Gastrocnemius medialis (tissue), 4 donors: ENCODE measurements at regions not wholly inside any gene's neighbourhood (a gene's known extent, or its start where the extent isn't known, plus 50 kb on each side); places are given as distances from the start of the nearest gene placed in this dataset.

Experiments used
- ATAC-seq, 2 donors: fragments of 150-250 bp; one replicate each; pipeline ENCODE4 v1.9.1; 2016
- DNase-seq, 2 donors: peaks; one replicate each; pipeline ENCODE4 v3.0.0-alpha.2; 2019
- H3K27ac ChIP-seq, 4 donors: fragments of 200-600 bp; sonication (generic); 1 replicate in 1 of 4; 2 replicates in 3 of 4; pipeline ENCODE4 v1.5.1; 2016 to 2018; ENCODE audit warnings: mild to moderate bottlenecking in 2 of 4, moderate library complexity in 1 of 4
- H3K27me3 ChIP-seq, 3 donors: fragments of 200-600 bp; sonication (generic) in 2 of 3; 1 replicate in 1 of 3; 2 replicates in 2 of 3; pipeline versions ENCODE4 v1.5.1 to v1.6.0; 2016 to 2019; ENCODE audit warnings: mild to moderate bottlenecking in 1 of 3, moderate library complexity in 1 of 3
- H3K36me3 ChIP-seq, 2 donors: fragments of 200-600 bp; sonication (generic) in 1 of 2; one replicate each; pipeline ENCODE4 v1.5.1; 2017 to 2018
- H3K4me1 ChIP-seq, 2 donors: fragments of 200-600 bp; sonication (generic) in 1 of 2; one replicate each; pipeline ENCODE4 v1.5.1; 2016 to 2017; ENCODE audit warnings: mild to moderate bottlenecking in 2 of 2
- H3K4me3 ChIP-seq, 4 donors: fragments of 200-600 bp; sonication (generic) in 3 of 4; 1 replicate in 1 of 4; 2 replicates in 3 of 4; pipeline ENCODE4 v1.5.1; 2016 to 2019; ENCODE audit warnings: mild to moderate bottlenecking in 2 of 4
- H3K9me3 ChIP-seq, 3 donors: fragments of 200-600 bp; sonication (generic) in 2 of 3; 1 replicate in 1 of 3; 2 replicates in 2 of 3; pipeline ENCODE4 v1.5.1; 2016 to 2019
- CTCF ChIP-seq, 5 experiments: fragments of 450-650 bp in 3 of 5; fragments of 200-600 bp in 2 of 5; sonication (generic) in 2 of 5; IDR thresholded peaks in 4 of 5; conservative IDR thresholded peaks in 1 of 5; 1 replicate in 4 of 5; 2 replicates in 1 of 5; pipeline ENCODE4 v1.5.1; 2016 to 2019; ENCODE audit warnings: antibody characterized with exemption in 5 of 5, mild to moderate bottlenecking in 3 of 5, moderate library complexity in 3 of 5
- POLR2A ChIP-seq, 2 donors: fragments of 450-650 bp; IDR thresholded peaks; one replicate each; pipeline ENCODE4 v1.6.1; 2017; ENCODE audit warnings: antibody characterized with exemption in 2 of 2, mild to moderate bottlenecking in 2 of 2, moderate library complexity in 2 of 2
- in situ Hi-C, 4 donors: fragments of 200-750 bp; cut with MboI; loops; one replicate each; pipeline versions ENCODE4 v1.15.0 to v1.8.0; 2017; ENCODE audit warnings: low sequenced_read_pairs in 4 of 4
- intact Hi-C: fragments of 100-400 bp; cut with DNase I; formaldehyde crosslinking; loops from one replicate; pipeline ENCODE4 v1.15.1; 2023; ENCODE audit warnings: low total_unique reads

GRCh38 chr3:64909757-64910467 lies 222.1 kb upstream of the ADAMTS9 start:
- H3K4me3 ChIP-seq, result no peak overlapping the region
- intact Hi-C loops (no loop called here), in situ Hi-C loops (no loop called here)
- peaks cover 4 to 19% of the 10 kb centered on the region in 2 donors for H3K4me1 ChIP-seq
- H3K36me3 ChIP-seq, result no peaks in the 10 kb centered on the region
- H3K9me3 ChIP-seq, result no peaks in the 10 kb centered on the region
- peak overlapping the region in 1 of 4 donors; percentile 48 for H3K27ac ChIP-seq
- DNase-seq (no peak), ATAC-seq (no peak)
- TF ChIP-seq CTCF (IDR thresholded peaks at IDR 0.05 in 4 of 5, conservative IDR thresholded peaks at IDR 0.05 in 1 of 5), result no peak
- no peak for TF ChIP-seq POLR2A (IDR thresholded peaks at IDR 0.05)
- no peaks in the 10 kb centered on the region for H3K27me3 ChIP-seq

- no peak for TF ChIP-seq POLR2A (IDR thresholded peaks at IDR 0.05)
- in situ Hi-C loops, result no loop called here
- intact Hi-C loops, result no loop called here
- DNase-seq (no peak), ATAC-seq (no peak)
- peaks cover 4 to 19% of the 10 kb centered on the region in 2 donors for H3K4me1 ChIP-seq
- H3K36me3 ChIP-seq, result no peaks in the 10 kb centered on the region
- H3K4me3 ChIP-seq, result no peak overlapping the region
- H3K27ac ChIP-seq, result peak overlapping the region; percentile 32 to 49 (median 44)
- no peaks in the 10 kb centered on the region for H3K27me3 ChIP-seq
- no peaks in the 10 kb centered on the region for H3K9me3 ChIP-seq
These were observed 221.2 kb upstream of the ADAMTS9 start for GRCh38 chr3:64909011-64909410.

- ATAC-seq (peak in 1 of 2 donors; percentile 71), DNase-seq (no peak)
- Histone ChIP-seq H3K4me1 (peaks cover 8 to 15% of the 10 kb centered on the region in 2 donors), H3K27me3 (no peaks in the 10 kb centered on the region), H3K4me3 (no peak overlapping the region), H3K27ac (peak overlapping the region; percentile 32 to 60 (median 44)), H3K9me3 (no peaks in the 10 kb centered on the region), H3K36me3 (no peaks in the 10 kb centered on the region)
- TF ChIP-seq POLR2A (IDR thresholded peaks at IDR 0.05) (no peak), CTCF (IDR thresholded peaks at IDR 0.05 in 4 of 5, conservative IDR thresholded peaks at IDR 0.05 in 1 of 5) (no peak)
- in situ Hi-C loops, result no loop called here
- intact Hi-C loops, result no loop called here
These were observed 220.5 kb upstream of the ADAMTS9 start for GRCh38 chr3:64908251-64908685.

GRCh38 chr3:64905906-64906410 lies 218.2 kb upstream of the ADAMTS9 start:
- H3K27me3 ChIP-seq, result no peaks in the 10 kb centered on the region
- in situ Hi-C loops, result no loop called here
- no peaks in the 10 kb centered on the region for H3K9me3 ChIP-seq
- ATAC-seq (no peak), DNase-seq (no peak)
- H3K36me3 ChIP-seq, result no peaks in the 10 kb centered on the region
- no peak overlapping the region for H3K27ac ChIP-seq
- H3K4me3 ChIP-seq, result no peak overlapping the region
- TF ChIP-seq POLR2A (IDR thresholded peaks at IDR 0.05), result no peak
- no peak for TF ChIP-seq CTCF (IDR thresholded peaks at IDR 0.05 in 4 of 5, conservative IDR thresholded peaks at IDR 0.05 in 1 of 5)
- peaks cover 26 to 36% of the 10 kb centered on the region in 2 donors for H3K4me1 ChIP-seq
- intact Hi-C loops, result no loop called here

GRCh38 chr3:64903006-64903405 lies 215.2 kb upstream of the ADAMTS9 start:
- in situ Hi-C loops (no loop called here), intact Hi-C loops (loop anchor here (5.0 kb wide), 1 partner anchor 216 kb away; the partner anchor contains the start of gene ADAMTS9)
- no peak for ATAC-seq

More at GRCh38 chr3:64903006-64903405, 215.2 kb upstream of the ADAMTS9 start:
- TF ChIP-seq CTCF (IDR thresholded peaks at IDR 0.05 in 4 of 5, conservative IDR thresholded peaks at IDR 0.05 in 1 of 5) (no peak), POLR2A (IDR thresholded peaks at IDR 0.05) (no peak)
- Histone ChIP-seq H3K27ac (peak overlapping the region in 2 of 4 donors; percentile 29 to 72), H3K27me3 (no peaks in the 10 kb centered on the region), H3K36me3 (no peaks in the 10 kb centered on the region), H3K9me3 (no peaks in the 10 kb centered on the region), H3K4me1 (peaks cover 32 to 37% of the 10 kb centered on the region in 2 donors), H3K4me3 (no peak overlapping the region)
- no peak for DNase-seq
